ENCODE measurements at regions not wholly inside any gene's neighbourhood (a gene's known extent, or its start where the extent isn't known, plus 50 kb on each side); places are given as distances from the start of the nearest gene placed in this dataset.

DNA sequence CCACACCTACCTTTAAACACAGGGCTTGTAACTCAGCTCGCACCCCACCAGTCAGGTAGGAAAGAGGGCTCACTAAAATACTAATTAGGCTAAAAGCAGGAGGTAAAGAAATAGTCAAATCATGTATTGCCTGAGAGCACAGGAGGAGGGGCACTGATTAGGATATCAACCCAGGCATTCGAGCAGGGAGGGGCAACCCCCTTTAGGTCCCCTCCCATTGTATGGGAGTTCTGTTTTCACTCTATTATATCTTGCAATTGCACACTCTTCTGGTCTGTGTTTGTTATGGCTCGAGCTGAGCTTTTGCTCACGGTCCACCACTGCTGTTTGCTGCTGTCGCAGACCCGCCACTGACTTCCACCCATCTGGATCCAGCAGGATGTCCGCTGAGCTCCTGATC, 657.2 kb downstream of the PRIM2 start:
- TF ChIP-seq CTCF (IDR thresholded peaks at IDR 0.05), result no peak
- no peak for TF ChIP-seq POLR2A (IDR thresholded peaks at IDR 0.05)

Data from heart left ventricle (tissue), 13 donors.